K562 (cell line): ENCODE measurements at regions not wholly inside any gene's neighbourhood (a gene's known extent, or its start where the extent isn't known, plus 50 kb on each side); places are given as distances from the start of the nearest gene placed in this dataset.
A peak's percentile ranks its signal among the peaks of the same experiment; 100 is the strongest.

Experiments used
- E2F4 ChIP-seq: sonication (generic); formaldehyde crosslinking; IDR thresholded peaks from 2 replicates; pipeline ENCODE4 v1.8.0; 2022; ENCODE audit warnings: mild to moderate bottlenecking, low read depth, missing genetic modification reagents
- ELF4 ChIP-seq: fragments of 450-650 bp; formaldehyde crosslinking; IDR thresholded peaks from 2 replicates; pipeline ENCODE4 v1.4.0; 2022; ENCODE audit warnings: missing genetic modification characterization
- FIP1L1 ChIP-seq: fragments of 200-400 bp; formaldehyde crosslinking; IDR thresholded peaks from 2 replicates; pipeline ENCODE4 v1.6.1; 2018; ENCODE audit warnings: mild to moderate bottlenecking, low read depth, low read length; ENCODE audit not compliant: poor library complexity, severe bottlenecking
- KDM2B ChIP-seq: fragments of 250-450 bp; sonication (Bioruptor Pico); IDR thresholded peaks from 2 replicates; pipeline ENCODE4 v1.8.0; 2021; ENCODE audit warnings: mild to moderate bottlenecking, moderate library complexity
- NFIC ChIP-seq: fragments of 450-650 bp; IDR thresholded peaks from 2 replicates; pipeline ENCODE4 v1.6.1; 2017; ENCODE audit warnings: mild to moderate bottlenecking, inconsistent platforms
- PBX2 ChIP-seq, 2 experiments: IDR thresholded peaks in 1 of 2; conservative IDR thresholded peaks in 1 of 2; 2 replicates each; pipeline ENCODE4 v1.6.1; 2016; ENCODE audit warnings: low read depth in 2 of 2, mild to moderate bottlenecking in 1 of 2, missing compliant biosample characterization in 1 of 2, missing genetic modification characterization in 1 of 2, moderate library complexity in 1 of 2
- PRMT5 ChIP-seq: sonication (generic); formaldehyde crosslinking; IDR thresholded peaks from 2 replicates; pipeline ENCODE4 v1.5.0; 2020; ENCODE audit warnings: missing genetic modification reagents
- RBM22 ChIP-seq: fragments of 200-400 bp; formaldehyde crosslinking; IDR thresholded peaks from 2 replicates; pipeline ENCODE4 v1.6.1; 2018; ENCODE audit warnings: low read length, low read depth; ENCODE audit not compliant: poor library complexity, severe bottlenecking
- SIRT6 ChIP-seq: IDR thresholded peaks from one replicate; pipeline ENCODE4 v1.6.1; 2012; ENCODE audit warnings: low read depth, mild to moderate bottlenecking, control low read depth, inconsistent platforms, low read length, moderate library complexity
- STAT5A ChIP-seq: IDR thresholded peaks from 2 replicates; pipeline ENCODE4 v1.6.1; 2012; ENCODE audit warnings: low read length, inconsistent platforms, borderline replicate concordance
- TAL1 ChIP-seq: fragments of 450-650 bp; IDR thresholded peaks from 2 replicates; pipeline ENCODE4 v1.6.1; 2016; ENCODE audit warnings: mild to moderate bottlenecking
- TBP ChIP-seq: optimal IDR thresholded peaks from 2 replicates; pipeline ENCODE3; 2011; ENCODE audit warnings: low read depth, low read length, improper control_type of control experiment
- ZEB2 ChIP-seq: fragments of 450-650 bp; IDR thresholded peaks from 2 replicates; pipeline ENCODE4 v1.6.1; 2016
- ZFP30 ChIP-seq: fragments of 250-450 bp; sonication (Bioruptor Pico); IDR thresholded peaks from 2 replicates; pipeline ENCODE4 v1.8.0; 2022; ENCODE audit warnings: moderate library complexity, mild to moderate bottlenecking, inconsistent platforms, borderline replicate concordance
- ZKSCAN8 ChIP-seq: fragments of 200-800 bp; sonication (Bioruptor generic); IDR thresholded peaks from 2 replicates; pipeline ENCODE4 v1.6.1; 2016; ENCODE audit warnings: missing genetic modification characterization, missing compliant biosample characterization
- ZNF253 ChIP-seq: fragments of 250-450 bp; sonication (Bioruptor Pico); conservative IDR thresholded peaks from 2 replicates; pipeline ENCODE4 v1.6.1; 2021; ENCODE audit warnings: mild to moderate bottlenecking
- ZNF274 ChIP-seq: IDR thresholded peaks from 2 replicates; pipeline ENCODE4 v1.6.1; 2011; ENCODE audit warnings: low read depth, mild to moderate bottlenecking, low read length, moderate library complexity, borderline replicate concordance
- ZNF316 ChIP-seq: fragments of 450-650 bp; IDR thresholded peaks from 2 replicates; pipeline ENCODE4 v1.6.1; 2016
- ZNF780A ChIP-seq: fragments of 250-450 bp; sonication (Bioruptor Pico); IDR thresholded peaks from 2 replicates; pipeline ENCODE4 v1.5.0; 2021; ENCODE audit warnings: mild to moderate bottlenecking

- TF ChIP-seq PBX2 (CRISPR knock-in tag; IDR thresholded peaks at IDR 0.05; ENCODE audit: low read depth) (no peak), PBX2 (tag; conservative IDR thresholded peaks at IDR 0.05; ENCODE audit: low read depth) (0 out of 2 replicates have a peak, but pooled peaks have one; percentile 26), ZNF274 (no peak), NFIC (peak; percentile 67), ZKSCAN8 (CRISPR knock-in tag) (0 out of 2 replicates have a peak, but pooled peaks have one; percentile 28), ZNF253 (CRISPR knock-in tag) (no peak), ZEB2 (no peak), TBP (no peak), ZNF780A (CRISPR knock-in tag) (no peak), RBM22 (no peak), FIP1L1 (no peak), TAL1 (no peak), SIRT6 (no peak), ELF4 (0 out of 2 replicates have a peak, but pooled peaks have one; percentile 57), E2F4 (CRISPR knock-in tag) (no peak), STAT5A (no peak), ZNF316 (peak; percentile 99), ZFP30 (CRISPR knock-in tag) (no peak; the same call in 1 of the 2 replicates), PRMT5 (no peak), KDM2B (CRISPR knock-in tag) (no peak)
These were observed 60.0 kb upstream of the EPS8L3 start (continued) for GRCh38 chr1:109823543-109824348.
